Thymus (tissue), 11 donors: ENCODE measurements at regions not wholly inside any gene's neighbourhood (a gene's known extent, or its start where the extent isn't known, plus 50 kb on each side); places are given as distances from the start of the nearest gene placed in this dataset.
A peak's percentile ranks its signal among the peaks of the same experiment; 100 is the strongest.
"Not testable (repeated sequence)": the region's sequence is repeated elsewhere in the genome, so short reads cannot be mapped to it uniquely, and the experiment has no call there.

Experiments used
- DNase-seq, 9 donors: peaks; one replicate each; pipeline ENCODE4 v3.0.0-alpha.2; 2013; ENCODE audit warnings: low spot score in 9 of 9, low read depth in 6 of 9, missing footprints in 1 of 9
- H3K27ac ChIP-seq, 2 donors: one replicate each; pipeline ENCODE4 v1.5.1; 2013; ENCODE audit warnings: control low read depth in 1 of 2, low read depth in 1 of 2, low read length in 1 of 2, mild to moderate bottlenecking in 1 of 2, moderate library complexity in 1 of 2
- H3K27me3 ChIP-seq, 2 donors: one replicate each; pipeline ENCODE4 v1.5.1; 2013; ENCODE audit warnings: low read length in 1 of 2; ENCODE audit not compliant: control insufficient read depth in 2 of 2, insufficient read depth in 1 of 2
- H3K36me3 ChIP-seq, 2 donors: one replicate each; pipeline ENCODE4 v1.5.1; 2013; ENCODE audit warnings: low read length in 1 of 2, mild to moderate bottlenecking in 1 of 2, moderate library complexity in 1 of 2; ENCODE audit not compliant: control insufficient read depth in 2 of 2, insufficient read depth in 2 of 2
- H3K4me1 ChIP-seq, 2 donors: one replicate each; pipeline ENCODE4 v1.5.1; 2013; ENCODE audit warnings: low read length in 2 of 2; ENCODE audit not compliant: control insufficient read depth in 2 of 2, insufficient read depth in 2 of 2
- H3K4me3 ChIP-seq, 2 donors: one replicate each; pipeline ENCODE4 v1.5.1; 2013; ENCODE audit warnings: low read length in 2 of 2, control low read depth in 1 of 2, mild to moderate bottlenecking in 1 of 2
- H3K9me3 ChIP-seq, 2 donors: one replicate each; pipeline ENCODE4 v1.5.1; 2013; ENCODE audit warnings: low read length in 1 of 2, mild to moderate bottlenecking in 1 of 2; ENCODE audit not compliant: control insufficient read depth in 2 of 2, insufficient read depth in 1 of 2
- WGBS: extraction: QIAGEN DNeasy Blood & Tissue Kit; methylation state at CpG from one replicate; pipeline ENCODE4 v1.1.7; 2013; 5-methylcytosine and 5-hydroxymethylcytosine counted together
- donor health status: healthy.

DNA sequence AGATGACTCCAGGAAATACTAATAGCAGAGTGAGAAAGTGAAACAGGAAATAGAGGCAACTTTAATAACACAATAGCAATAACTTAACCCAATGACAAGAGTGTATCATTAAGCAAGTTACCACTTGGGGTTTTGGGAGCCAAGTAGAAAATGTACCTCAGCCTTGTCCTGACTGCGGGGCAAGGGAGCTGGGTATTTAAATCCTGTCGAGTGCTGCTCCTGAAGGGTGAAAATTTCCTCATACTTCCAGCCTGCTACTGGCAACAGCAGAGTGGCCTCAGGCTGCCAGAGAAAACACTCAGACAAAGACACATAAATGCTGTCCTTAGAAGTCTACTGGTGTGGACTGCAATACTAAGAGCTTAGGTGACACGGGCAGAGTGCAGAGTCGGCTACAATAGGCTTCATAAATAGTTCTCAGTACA is 112.5 kb upstream of the EMB start:
- WGBS, result 96% methylated on average over 4 of the region's 4 CpGs
- no peak overlapping the region for H3K4me3 ChIP-seq
- H3K27me3 ChIP-seq, result no peaks in the 10 kb centered on the region
- no peaks in the 10 kb centered on the region for H3K36me3 ChIP-seq
- no peak overlapping the region for H3K27ac ChIP-seq
- no peak for DNase-seq
- no peaks in the 10 kb centered on the region for H3K4me1 ChIP-seq
- no peaks in the 10 kb centered on the region for H3K9me3 ChIP-seq

DNA sequence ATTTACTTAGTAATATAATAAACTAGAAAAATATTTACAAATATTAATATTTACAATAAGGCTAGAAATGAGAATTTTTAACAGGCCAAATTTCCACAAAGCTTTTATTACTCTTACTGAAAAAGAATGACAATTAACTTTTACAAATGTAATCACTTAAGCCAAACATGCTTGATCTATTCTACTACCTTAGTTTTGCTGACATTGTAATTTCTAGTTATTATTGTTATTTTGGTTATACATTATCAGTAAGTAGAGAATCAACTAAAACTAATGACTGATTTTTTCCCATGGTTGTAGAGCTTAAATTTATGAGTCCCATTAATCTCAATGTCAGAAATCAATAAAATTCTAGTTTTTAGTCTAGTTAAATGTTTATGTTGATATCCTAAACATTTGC is 107.8 kb upstream of the PARP8 start:
- H3K4me3 ChIP-seq, H3K27ac ChIP-seq, DNase-seq, H3K9me3 ChIP-seq, H3K27me3 ChIP-seq, H3K4me1 ChIP-seq, H3K36me3 ChIP-seq: not testable (repeated sequence)

DNA sequence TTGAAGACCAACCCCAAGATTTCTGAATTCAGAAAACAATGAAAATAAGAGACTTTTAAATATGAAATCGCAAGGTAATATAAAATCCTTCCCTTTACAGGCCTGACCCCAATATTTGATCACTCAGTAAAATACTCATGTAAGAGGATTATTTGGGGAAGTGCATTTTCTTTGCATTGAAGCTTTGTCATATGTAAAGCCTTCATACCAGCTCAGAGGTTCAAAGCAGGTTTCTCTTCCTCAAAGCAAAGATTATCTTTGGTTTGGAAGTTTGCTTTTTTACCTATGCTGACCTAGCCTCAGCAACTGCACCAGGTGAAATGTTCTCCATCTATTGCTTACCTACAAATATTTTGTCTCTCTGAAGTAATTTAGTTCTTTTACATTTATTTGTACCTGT is 106.5 kb upstream of the PARP8 start:
- Histone ChIP-seq H3K27ac (no peak overlapping the region), H3K4me1 (no peaks in the 10 kb centered on the region), H3K36me3 (no peaks in the 10 kb centered on the region), H3K9me3 (no peaks in the 10 kb centered on the region), H3K27me3 (no peaks in the 10 kb centered on the region), H3K4me3 (no peak overlapping the region)
- DNase-seq, result no peak
- WGBS, result 98% methylated on average over 1 of the region's 1 CpG

DNA sequence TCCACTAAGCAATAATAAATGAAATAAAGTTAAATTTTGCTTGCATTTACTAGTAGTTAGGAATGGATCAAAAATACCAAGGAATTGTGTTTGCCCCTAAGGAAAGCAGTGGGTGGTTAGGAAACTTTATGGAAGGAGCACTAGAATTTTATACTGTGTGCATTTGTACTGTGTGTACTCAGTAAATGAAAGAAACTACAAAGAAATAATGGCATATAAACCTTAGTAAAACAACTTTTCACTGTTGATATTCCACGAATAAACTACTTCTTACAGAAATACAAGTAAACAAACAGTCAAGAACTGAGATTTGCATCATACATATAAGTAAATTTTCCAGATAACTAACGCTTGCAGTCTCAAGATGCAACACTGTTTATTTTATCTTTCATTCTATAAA is 103.7 kb upstream of the PARP8 start:
- 95% methylated on average over 2 of the region's 2 CpGs for WGBS
- Histone ChIP-seq H3K4me1 (no peaks in the 10 kb centered on the region), H3K4me3 (no peak overlapping the region), H3K27me3 (no peaks in the 10 kb centered on the region), H3K36me3 (no peaks in the 10 kb centered on the region), H3K27ac (no peak overlapping the region), H3K9me3 (no peaks in the 10 kb centered on the region)
- DNase-seq, result no peak

DNA sequence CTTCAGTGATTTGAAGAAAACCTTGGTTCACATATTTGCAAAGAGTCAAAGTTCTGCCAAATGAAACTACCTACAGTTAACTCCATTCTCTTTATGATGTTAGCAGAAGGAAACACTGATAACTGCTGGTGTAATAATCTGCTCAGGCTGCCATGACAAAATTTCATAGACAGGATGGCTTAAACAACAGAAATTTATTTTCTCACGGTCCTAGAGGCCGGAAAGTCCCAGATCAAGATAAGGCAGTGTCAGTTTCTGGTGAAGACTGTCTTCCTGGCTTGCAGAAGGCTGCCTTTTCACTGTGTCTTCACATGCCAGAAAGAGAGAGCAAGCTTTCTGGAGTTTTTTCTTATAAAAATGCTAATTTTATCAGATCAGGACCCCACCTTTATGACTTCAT is 102.4 kb upstream of the PARP8 start:
- DNase-seq, result peak in 4 of 9 donors; percentile 2 to 50 (median 16)
- no peak overlapping the region for H3K4me3 ChIP-seq
- 23% methylated on average over 2 of the region's 2 CpGs for WGBS
- H3K4me1 ChIP-seq, result no peaks in the 10 kb centered on the region
- no peaks in the 10 kb centered on the region for H3K9me3 ChIP-seq
- H3K27ac ChIP-seq, result no peak overlapping the region
- H3K27me3 ChIP-seq, result no peaks in the 10 kb centered on the region
- no peaks in the 10 kb centered on the region for H3K36me3 ChIP-seq

DNA sequence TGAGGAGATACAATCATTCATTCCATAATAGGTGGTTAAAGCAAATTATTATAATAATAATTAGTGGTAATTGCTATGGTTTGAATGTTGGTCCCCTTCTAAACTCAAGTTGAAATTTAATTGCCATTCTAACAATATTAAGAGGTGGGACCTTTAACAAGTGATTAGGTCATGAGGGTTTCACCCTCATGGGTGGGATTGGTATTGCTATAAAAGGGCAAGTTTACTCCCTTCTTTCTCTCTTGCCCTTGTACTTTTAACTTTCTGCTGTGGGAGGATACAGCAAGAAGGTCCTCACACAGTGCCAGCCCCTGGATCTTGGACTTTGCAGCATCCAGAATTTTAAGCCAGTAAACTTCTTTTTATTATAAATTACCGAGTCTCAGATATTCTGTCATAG is 101.9 kb upstream of the PARP8 start:
- no peaks in the 10 kb centered on the region for H3K4me1 ChIP-seq

DNA sequence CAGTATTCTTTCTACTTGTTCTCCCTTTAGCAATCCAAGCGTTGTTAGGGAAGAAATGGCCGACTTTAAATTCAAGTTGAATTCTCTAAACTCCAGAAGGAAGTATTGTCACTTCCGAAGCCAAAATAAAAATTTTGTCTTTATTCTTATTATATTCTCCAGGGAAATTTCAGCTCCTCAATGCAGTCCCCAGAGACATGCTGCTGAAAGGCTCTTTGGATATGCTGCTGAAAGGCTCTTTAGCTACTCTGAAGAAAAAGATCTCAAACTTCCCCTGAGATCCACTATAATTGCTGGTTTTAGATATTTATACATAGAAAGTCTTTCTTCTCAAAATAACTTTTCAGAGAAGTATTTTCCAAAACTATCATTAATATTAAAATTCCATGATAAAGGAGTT is 92.3 kb upstream of the PARP8 start:
- Histone ChIP-seq H3K36me3 (no peaks in the 10 kb centered on the region), H3K9me3 (no peaks in the 10 kb centered on the region), H3K4me1 (no peaks in the 10 kb centered on the region), H3K27ac (no peak overlapping the region), H3K4me3 (no peak overlapping the region), H3K27me3 (no peaks in the 10 kb centered on the region)
- 80% methylated on average over 3 of the region's 3 CpGs for WGBS
- no peak for DNase-seq

More for the DNA sequence above, 101.9 kb upstream of the PARP8 start:
- DNase-seq, result no peak
- Histone ChIP-seq H3K4me3 (no peak overlapping the region), H3K27me3 (no peaks in the 10 kb centered on the region), H3K27ac (no peak overlapping the region), H3K9me3 (no peaks in the 10 kb centered on the region), H3K36me3 (no peaks in the 10 kb centered on the region)
- 97% methylated on average over 1 of the region's 1 CpG for WGBS

DNA sequence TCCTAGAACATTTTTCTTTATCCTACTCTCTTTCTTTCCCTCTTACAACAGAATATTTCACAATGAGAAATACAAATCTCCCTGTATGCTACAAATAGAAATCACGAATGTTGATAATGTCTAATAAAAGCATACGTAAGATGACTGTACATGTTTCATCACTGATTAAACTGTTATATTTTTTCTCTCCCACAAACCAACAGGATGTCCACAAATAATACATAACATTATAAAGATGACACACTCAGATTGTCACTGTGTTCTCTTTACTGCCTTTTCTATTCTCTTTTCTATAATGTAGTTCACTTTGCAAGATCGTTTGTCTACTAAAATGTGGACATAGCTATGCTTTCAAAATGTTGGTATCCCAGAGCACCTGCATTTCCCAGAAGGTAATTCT is 90.7 kb upstream of the PARP8 start:
- no peaks in the 10 kb centered on the region for H3K27me3 ChIP-seq
- no peak overlapping the region for H3K27ac ChIP-seq
- H3K4me1 ChIP-seq, result no peaks in the 10 kb centered on the region
- no peak for DNase-seq
- no peak overlapping the region for H3K4me3 ChIP-seq
- no peaks in the 10 kb centered on the region for H3K9me3 ChIP-seq
- H3K36me3 ChIP-seq, result no peaks in the 10 kb centered on the region
- WGBS, result 91% methylated on average over 3 of the region's 3 CpGs

DNA sequence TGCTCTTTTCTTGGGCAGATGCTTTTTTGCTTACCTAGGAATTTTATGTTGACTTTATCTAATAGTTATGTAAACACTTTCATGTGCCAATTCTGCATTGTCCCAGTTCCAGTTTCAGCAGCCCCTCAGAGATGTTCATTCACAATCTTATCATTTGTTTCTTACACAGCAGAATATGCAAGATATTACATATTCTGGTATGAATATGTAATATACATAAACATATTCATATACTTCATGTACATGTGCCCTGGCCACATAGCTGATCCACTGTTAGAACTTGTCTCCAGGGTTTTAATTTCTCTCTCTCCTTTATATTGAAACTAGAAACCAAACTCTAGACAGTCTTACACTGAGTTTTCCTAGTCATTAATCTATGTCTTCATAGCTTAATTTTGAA is 90.2 kb upstream of the PARP8 start:
- no peaks in the 10 kb centered on the region for H3K36me3 ChIP-seq
- H3K4me3 ChIP-seq, result no peak overlapping the region
- no peaks in the 10 kb centered on the region for H3K9me3 ChIP-seq
- H3K27me3 ChIP-seq, result no peaks in the 10 kb centered on the region
- H3K4me1 ChIP-seq, result no peaks in the 10 kb centered on the region
- no peak overlapping the region for H3K27ac ChIP-seq
- DNase-seq, result no peak

DNA sequence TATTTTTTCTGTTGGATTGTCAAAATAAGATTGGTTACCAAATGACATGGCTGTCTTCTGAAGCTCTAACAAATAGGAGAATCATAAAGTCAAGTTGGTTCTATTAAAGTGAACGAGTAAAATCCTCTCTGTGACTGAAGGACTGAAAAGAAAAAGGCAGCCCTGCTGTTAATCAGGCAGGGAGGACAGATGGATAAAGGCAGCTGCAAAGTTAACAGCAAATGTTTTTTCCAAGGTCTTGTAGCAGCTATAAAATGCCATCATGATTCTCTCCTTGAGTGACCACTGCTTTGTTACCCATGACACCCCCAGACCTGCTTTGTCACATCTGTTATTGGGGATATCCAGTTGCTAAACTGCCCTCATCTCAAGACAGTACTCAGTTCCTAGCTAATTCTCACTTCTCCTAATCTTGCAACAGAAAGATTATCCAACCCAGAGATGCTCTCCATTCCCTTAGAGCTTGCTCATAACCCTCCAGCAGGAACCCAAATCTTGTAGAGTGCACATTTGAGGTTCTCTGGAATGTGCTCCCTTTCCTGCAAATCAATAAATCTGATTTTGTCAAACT is 89.7 kb upstream of the PARP8 start:
- no peaks in the 10 kb centered on the region for H3K27me3 ChIP-seq
- no peaks in the 10 kb centered on the region for H3K36me3 ChIP-seq
- no peaks in the 10 kb centered on the region for H3K9me3 ChIP-seq
- no peaks in the 10 kb centered on the region for H3K4me1 ChIP-seq
- H3K27ac ChIP-seq, result no peak overlapping the region
- H3K4me3 ChIP-seq, result no peak overlapping the region
- 85% methylated on average over 1 of the region's 1 CpG for WGBS
- DNase-seq, result no peak
